ENCODE measurements at regions not wholly inside any gene's neighbourhood (a gene's known extent, or its start where the extent isn't known, plus 50 kb on each side); places are given as distances from the start of the nearest gene placed in this dataset.

DNA sequence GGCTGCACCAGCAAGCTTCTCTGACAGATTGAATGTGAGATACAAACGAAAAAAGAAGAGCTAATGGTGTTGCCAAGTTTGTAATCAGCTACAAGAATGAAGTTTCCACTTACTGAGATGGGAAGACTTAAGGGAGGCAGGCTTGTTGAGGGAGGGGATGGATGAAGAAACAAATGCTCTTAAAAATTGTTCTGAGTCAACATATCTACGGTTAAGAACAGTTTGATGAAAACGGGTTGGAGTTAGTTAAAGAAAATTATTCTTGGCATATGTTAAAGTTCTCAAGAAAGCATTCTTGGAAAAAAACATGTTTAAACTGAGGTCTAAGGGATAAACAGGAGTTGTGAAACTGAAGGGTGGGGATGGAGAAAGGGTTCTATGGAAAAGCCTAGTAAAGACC, 816.3 kb upstream of the HS3ST1 start:
- TF ChIP-seq EZH2 (IDR thresholded peaks at IDR 0.05) (no peak), POLR2AphosphoS5 (IDR thresholded peaks at IDR 0.05; ENCODE audit: borderline replicate concordance, low read depth, low read length) (no peak), FOXP2 (optimal IDR thresholded peaks at IDR 0.05; ENCODE audit: control extremely low read depth, extremely low read length, insufficient read depth) (no peak)
